ENCODE measurements at regions not wholly inside any gene's neighbourhood (a gene's known extent, or its start where the extent isn't known, plus 50 kb on each side); places are given as distances from the start of the nearest gene placed in this dataset.

DNA sequence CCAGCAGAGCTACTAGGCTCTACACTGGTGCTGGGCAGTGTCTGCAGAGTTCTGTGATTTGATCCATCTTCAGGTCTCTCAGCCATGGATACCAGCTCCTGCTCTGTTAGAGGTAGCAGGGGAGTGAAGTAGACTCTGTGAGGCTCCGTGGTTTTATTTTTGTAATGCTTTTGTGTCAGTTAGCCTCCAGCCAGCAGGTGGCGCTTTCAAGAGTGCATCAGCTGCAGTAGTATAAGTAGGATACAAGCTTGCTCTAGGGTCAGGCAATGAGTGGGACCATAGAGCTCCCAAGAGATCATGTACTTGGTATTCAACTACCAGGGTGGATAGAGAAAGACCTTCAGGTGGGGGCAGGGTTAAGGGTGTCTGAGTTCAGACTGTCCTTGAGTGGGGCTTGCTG, 362.5 kb upstream of the TRAM1L1 start:
- DNase-seq, result no peak

DNA sequence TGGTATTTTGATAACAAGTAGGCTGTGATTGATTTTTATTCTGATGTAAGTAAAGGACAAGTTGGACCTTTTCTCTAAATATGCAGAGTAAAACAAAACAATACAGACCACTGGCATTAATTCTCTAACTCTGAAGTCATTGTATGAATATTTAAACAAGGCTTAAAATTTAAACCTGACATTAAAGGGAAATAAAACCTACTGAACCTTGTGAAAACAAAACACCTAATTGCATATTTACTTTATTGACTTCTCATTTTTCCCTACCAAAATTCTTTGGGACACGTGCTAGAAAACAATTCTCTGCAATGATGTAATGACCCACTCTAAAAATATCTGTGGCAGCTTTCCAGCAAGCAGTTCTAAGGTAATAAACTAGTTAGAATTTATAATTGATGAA, 369.7 kb upstream of the TRAM1L1 start:
- peak; percentile 18 for DNase-seq

DNA sequence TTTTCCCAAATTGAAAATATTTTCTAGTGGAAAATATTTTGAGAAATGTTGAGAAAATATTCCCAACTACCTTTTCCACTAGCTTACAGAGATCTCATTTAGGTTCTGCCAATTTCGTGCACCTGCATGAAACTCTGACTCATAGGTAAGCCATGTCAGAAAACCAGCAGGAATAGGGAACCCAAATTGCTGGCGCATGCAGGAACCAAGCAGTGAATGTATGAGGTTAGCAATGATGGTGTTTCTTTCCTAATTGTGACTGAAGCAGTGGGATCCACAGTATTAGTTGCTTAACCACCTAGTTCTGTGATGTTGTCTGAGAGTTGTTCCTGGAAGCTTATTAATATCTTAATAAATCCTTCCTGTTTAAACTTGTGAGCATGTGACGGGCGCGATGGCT, 381.0 kb upstream of the TRAM1L1 start:
- no peak for DNase-seq

DNA sequence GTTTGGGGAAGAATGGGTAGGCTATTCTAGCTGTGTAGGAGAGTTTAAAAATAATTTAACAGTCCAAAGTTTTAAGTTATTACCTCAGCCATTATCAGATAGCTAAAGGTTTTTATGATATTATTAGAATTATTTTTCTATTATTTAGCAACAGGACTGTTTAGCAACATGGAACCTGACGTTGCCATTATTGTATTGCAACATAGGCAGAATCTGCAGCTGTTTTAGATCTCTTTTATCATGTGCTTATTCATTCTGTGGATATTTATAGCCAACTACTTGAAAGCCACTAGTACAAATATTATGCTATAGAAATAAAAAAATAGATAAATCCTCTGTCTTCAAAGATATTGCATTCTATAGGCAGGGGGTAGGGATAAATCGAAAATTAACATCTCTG, 382.0 kb upstream of the TRAM1L1 start:
- no peak for DNase-seq

DNA sequence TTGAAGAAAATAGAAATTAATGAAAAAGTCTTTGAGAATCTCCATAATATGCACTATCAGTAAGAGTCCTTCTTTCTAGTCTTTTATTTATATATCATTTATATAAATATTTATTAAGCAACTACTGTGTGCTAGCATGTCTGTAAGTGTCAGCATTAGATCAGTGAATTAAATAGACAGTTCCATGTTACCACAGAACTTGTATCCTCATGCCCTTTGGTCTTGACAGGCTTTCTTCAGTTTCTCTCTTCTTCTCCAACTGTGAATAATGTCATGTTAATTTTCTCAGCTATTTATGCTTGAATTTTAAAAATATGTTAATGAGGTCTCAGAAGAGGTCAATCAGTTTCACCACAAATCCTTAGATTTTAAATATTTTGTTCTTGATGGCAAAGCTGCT, 389.6 kb upstream of the TRAM1L1 start:
- DNase-seq, result no peak

DNA sequence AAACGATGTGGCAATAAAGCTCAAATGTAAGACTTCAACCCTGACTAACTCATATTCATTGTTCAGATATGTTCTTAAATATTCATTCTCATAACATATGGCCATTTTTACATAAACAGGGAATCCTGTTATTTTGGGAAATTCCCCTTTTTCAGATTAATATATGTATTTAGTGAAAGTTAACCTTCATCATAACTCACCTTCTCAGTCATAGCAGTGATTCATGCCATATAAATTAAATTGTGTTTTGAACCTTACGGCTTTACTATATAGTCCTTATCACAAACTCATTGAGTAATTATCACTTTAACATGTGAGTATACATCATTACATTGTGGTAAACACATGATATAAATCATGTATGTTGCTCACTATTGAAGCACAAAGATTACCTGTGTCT, 392.5 kb upstream of the TRAM1L1 start:
- DNase-seq, result no peak

DNA sequence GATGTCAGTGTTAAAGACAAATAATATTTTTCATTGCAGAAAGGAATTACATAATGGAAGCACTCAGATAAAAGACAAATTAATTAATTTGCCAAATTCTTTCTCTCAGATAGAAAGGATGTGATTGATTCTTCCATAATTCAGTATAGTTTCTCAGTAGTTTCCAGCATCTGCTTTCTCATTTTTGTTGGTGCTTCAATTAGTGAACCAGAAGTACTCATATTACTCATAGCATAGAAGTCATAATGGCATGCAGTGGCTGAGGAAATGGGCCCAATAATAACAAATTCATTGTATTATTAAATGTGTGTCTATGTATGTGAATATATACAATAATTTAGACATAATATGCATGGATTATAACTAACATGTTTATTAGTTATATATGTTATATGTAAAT, 393.3 kb upstream of the TRAM1L1 start:
- DNase-seq, result no peak

DNA sequence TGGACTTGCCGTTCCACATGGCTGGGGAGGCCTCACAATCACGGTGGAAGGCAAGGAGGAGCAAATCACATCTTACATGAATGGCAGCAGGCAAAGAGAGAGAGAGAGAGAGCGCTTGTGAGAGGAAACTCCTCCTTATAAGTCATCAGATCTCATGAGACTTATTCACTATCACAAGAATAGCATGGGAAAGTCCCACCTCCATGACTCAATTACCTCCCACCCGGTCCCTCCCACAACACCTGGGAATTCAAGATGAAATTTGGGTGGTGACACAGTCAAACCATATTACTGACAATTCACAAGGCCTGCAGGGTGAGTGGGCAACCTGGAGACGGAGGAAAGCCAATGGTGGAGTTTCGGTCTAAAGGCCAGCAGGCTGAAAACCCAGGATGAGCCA, 394.3 kb upstream of the TRAM1L1 start:
- no peak for DNase-seq

DNA sequence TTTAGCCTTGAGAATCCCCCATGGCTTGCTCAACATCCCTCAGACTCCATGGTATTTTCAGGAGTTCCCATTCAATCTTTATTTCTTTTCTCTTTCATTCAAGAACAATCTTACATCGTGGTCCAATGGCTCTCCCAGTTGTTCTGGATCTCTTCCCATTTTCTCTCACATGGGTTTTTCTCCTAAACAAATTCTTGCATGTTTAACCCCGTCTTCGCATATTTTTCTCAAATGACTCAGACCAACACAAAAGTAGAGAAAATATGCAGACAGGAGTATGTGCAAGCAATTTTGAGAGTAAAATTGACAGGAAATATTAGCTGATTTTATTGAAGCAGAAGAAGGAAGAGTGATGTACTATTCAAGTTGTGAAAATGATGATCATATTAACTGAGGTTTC, 396.4 kb upstream of the TRAM1L1 start:
- no peak for DNase-seq

DNA sequence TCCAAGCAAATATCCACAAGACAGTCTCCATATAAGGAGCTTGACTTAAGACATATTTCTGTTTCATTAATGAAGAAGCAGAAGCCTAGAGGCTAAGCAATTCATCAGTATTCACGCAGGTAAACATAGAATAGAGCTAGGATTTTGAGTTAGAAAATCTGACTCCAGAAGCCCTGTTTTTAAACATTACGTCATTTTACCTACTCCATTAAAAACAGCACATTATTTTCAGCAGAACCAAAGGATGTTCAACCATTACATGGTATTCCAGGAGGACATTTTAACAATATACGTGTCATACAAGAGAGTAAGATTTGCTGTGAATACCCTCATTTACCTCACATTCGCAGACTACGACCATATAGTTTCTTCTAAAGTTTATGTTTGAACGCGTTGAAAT, 403.3 kb upstream of the TRAM1L1 start:
- no peak for DNase-seq

DNA sequence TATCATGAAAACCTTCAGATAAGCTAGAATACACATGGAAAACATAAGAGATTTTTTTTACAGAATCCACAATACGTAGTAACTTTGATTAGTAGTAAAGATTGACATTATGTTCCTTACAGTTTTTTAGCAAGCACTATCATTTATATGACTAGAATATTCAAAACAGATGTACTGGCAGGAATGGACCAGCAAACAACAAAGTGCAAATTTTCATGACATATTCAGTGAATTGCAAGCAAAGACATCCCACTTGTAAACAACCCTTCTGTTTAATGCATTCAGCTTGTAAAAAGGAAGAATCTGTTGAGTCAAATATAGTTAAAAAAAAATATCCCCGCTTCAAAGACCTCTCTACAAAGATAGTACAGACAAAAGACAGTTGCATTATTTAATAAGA, 403.7 kb upstream of the TRAM1L1 start:
- no peak for DNase-seq

DNA sequence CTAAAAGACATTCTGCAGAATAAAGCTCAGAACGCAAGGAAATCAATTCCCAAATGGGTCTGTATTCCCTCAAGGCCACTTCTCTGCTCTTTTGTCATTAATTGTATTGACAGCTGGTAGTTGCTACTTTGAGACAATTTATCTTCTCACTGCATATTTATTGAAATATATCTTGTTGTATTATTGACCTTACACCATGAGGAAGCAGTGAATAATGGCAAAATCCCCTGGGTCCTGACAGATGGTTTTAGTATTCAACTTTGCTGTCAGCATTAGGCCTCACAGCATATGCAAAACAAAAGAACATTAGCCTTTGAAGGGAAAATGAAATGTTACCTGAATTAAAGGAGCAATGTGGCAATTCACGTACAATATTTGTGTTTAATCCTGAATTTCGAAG, 406.1 kb upstream of the TRAM1L1 start:
- no peak for DNase-seq

DNA sequence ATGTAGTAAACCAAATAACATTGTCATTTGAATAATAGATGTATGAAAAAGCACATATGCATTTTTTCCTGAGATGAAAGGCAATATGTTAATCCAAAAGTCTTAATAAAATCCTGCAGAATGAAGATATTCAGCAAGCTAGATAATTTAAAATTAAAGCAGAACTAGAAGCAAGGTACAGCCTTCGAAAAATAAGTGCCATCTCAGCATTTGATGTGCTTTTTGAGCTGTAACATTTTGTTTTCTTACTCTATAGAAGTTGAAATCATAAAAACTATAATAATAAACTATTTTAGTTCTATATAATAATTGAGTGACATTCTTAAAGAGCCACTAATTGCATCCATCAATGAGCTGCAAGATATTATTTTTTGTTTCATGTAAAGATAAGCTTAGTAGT, 410.4 kb upstream of the TRAM1L1 start:
- DNase-seq, result no peak

DNA sequence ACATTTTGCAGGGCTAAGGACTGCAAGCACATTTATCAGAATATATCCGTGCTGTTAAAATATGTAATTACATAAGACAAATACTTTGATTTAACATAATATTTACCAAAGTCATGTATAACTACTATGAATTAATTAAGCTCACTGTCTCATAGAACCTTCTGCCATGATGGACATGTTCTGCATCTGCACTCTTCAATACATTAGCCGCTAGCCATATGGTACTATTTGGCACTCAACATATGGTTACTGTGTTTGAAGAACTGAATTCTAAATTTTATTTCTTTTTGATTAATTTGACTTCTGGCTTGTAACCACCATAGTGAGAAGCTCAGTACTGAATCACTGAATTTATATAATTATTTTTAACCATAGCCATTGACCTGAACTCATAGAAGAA, 427.0 kb upstream of the TRAM1L1 start:
- DNase-seq, result no peak

DNA sequence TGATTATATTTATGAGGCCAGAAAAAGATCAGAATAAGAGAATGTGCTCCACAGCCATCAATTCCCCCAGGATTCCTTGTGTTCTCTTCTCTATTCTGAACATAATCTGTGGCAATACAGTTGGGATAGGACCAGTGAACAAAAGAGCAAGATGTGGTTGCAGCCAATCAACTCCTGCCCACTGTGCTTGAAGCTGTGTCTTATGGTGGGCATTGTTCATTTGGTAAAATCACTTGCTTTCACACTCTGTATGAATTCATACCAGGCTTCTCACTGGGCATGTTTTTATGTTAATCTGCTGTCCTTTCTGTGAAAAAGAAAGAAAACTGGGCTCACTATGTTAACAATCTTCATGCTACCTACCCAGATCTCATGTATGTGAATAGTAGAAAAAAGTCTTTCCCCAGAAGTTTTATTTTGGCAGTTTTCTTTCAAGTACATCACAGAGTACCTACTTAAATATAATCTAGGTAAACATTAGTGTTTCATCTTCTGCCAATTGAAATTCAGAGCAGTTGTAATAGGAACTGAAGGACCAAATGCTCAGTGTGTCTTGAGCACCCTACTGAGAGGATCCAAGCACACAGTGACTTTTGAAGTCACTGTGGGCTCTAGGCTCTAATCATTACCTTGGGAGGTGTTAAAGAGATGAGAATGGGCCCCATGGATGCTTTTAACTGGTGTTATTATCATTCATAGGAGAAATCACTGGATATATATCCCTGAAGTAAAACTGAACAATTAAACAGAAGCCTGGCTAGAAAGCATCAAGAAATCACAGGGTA, 429.2 kb upstream of the TRAM1L1 start:
- no peak for DNase-seq

DNA sequence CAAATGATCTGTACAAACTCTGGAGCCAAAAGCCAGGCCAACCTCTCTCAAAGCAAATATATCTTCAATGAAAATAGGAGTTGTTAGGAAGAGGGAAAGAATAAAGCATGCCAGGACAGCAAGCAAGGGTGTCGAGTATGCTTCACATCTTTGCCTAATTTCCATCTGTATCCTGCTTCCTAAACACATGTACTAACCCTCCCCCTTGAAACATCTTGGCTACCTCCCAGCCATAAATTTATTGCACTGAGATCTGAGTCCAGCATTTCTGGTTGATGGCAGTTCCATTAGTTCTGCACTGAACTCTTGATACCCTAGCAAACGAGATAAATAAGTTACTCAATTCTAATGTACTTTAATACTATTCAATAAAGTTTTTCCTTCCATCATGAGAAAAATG, 430.5 kb upstream of the TRAM1L1 start:
- DNase-seq, result no peak

DNA sequence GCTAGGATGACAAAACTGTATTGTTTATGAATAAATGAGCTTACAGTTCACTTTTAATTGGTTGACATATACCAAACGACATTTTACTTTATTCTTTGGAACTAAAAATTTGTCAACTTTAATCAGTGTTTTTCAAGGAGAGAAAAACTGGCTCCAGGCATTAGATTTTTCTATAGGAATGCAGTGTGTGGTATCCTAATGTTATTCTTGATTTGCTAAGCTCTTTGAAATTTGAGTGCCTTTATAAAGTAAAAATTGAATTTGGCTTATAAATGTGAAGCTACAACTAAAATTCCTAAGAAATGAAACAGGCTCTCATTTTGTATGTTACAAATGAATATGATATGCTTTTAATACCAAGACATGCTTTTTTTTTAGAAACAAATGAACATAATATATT, 442.2 kb upstream of the TRAM1L1 start:
- DNase-seq, result no peak

DNA sequence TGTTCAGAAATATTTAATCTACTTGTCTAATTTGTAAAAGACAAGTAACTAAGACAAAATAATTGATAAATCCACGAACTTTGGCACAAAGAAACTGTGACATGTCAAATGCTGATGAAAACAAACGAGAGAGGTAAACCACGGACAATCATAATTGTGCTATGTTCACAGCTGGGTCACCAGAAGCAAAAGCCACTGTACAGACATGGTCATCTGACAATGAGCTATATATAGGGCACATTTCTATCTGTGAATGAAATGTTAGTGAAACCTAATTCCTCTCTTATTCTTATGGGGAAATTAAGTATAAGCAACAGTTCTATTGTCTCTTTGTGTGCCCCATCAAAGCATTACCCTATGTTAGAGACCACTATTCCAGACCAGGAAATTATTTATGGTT, 444.0 kb upstream of the TRAM1L1 start:
- DNase-seq, result no peak

DNA sequence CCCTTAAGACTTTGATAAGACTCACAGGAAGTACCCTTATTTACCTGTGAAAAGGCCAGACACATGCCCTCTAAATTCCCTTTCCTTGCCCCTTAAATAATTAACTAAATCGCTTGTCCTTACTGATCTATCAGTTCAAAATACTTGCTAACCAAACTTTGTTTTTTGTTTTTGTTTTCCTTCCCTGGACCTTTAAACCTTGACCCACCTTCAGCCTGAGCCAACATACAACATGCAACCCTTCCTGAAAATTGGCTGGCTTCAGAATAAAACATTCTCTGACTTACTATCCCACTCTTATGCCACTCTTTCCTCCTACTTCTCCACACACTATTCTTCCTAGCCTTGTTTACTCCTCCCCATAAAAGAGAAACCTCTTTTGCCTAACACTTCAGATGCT, 448.1 kb upstream of the TRAM1L1 start:
- DNase-seq, result no peak

DNA sequence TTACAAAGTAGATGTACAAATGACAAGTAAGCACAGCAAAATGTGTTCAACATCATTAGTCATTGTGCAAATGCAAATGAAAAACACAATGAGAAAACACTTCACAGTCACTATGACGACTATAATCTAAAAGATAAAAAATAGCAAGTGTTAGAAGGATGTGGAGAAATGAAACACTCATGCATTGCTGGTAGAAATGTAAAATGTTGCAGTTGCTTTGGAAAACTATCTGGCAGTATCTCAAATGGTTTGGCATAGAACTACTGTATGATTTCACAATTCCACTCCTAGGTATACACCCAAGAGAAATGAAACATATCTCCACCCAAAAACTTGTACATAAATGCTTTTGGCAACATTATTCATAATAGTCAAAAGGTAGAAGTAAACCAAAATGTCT, 459.7 kb upstream of the TRAM1L1 start:
- DNase-seq, result no peak

DNA sequence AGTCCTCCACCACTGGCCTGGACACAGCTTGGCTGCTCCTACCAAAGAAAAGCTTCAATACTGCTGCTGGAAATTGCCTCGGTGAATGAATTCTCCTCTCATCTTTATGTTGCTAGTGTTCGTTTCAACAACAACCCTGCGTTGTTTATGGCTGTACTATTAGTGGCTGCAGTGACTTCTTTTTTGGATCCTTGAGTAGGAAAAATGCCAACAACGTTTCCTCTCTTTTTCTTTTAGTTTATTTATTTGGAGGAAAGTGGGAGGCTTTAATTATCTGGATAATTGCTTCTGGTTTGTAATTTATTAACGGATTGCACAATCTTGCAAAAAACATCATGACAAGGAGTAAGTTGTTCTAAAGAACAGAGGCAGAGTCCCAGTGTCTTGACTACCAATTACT, 464.1 kb upstream of the TRAM1L1 start:
- DNase-seq, result no peak

DNA sequence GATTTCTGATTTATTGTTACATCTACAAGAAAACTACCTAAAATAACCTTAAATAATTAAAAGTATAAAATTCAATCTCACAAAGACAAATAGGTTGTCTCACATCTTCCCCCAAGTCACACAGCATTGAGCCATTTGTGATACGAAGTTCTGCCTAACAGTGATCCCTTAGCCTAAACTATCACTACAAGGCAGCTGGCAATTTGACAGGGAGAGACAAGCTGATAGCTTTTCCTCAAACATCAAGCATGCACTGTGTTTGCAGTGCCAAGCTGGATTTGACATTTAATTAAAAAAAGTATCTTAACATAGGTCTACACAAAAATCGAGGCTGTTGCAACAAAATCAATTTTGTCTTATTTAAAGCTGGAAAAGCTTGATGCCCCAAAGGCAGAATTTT, 464.7 kb upstream of the TRAM1L1 start:
- DNase-seq, result no peak

DNA sequence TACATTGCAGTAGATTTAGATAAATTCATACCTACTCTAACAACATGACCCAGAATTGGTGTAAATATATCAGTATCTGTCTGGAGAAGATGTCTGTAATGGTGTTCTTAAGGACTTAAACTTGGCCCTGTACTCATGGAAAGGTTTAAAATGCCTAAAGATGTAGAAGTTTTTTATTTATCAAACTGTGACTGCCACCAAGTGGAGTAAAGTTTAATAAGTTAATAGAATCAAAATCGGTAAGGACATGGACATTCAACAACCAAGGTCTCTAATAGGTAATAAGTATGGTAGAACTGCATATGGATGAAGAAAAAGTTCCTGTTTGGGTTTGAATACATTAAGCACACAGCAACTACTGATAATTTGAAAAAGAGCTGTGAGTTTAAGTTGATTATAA, 474.0 kb upstream of the NDST3 start:
- no peak for DNase-seq

DNA sequence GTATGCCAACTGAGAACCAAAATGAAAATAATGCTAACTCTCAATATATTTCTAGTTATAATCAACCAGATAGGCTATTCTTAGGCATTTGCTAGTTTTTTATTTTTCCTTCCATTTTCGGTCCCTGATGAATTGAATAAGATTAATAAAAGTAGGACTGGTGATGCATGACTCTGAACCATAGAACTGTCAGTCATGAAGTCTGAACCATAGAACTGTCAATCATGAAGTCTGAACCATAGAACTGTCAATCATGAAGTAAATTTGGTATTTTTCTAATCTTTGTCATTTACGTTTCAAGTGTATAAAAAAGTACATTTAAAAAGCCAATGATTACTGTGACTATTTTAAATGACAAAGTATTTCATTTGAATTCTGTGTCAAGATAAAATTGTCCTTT, 460.2 kb upstream of the NDST3 start:
- DNase-seq, result no peak

DNA sequence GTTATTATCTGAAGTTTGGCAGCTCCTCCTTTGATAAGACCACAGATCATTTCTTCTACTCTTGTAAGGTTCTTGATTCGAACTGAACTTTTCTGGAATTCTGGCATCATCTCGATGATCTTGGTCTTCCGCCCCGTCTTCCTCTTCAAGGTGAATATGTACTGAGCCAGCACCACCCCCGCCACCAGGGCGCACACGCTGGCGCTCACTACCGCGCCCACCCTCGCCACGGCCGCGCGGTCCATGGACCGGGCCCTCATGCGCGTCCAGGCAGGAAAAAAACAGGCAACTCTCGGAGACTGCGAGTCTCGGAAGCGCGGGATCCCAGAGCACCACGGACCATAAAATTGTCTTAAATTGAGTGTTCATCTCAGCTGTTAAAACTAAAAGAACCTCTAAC, 458.4 kb upstream of the NDST3 start:
- DNase-seq, result no peak

Data from COR-L47 (cell line).